GM18868 (cell line): ENCODE measurements at regions not wholly inside any gene's neighbourhood (a gene's known extent, or its start where the extent isn't known, plus 50 kb on each side); places are given as distances from the start of the nearest gene placed in this dataset.
"Not testable (repeated sequence)": the region's sequence is repeated elsewhere in the genome, so short reads cannot be mapped to it uniquely, and the experiment has no call there.

Source experiments
- ATAC-seq: cut with Tn5 transposase; IDR thresholded peaks from one replicate; pipeline ENCODE4 v1.9.1; 2021; ENCODE audit warnings: mild to moderate bottlenecking, moderate library complexity; ENCODE audit not compliant: unreplicated experiment

GRCh38 chr12:63040526-63041220 is 105.7 kb upstream of the PPM1H start:
- ATAC-seq: no peak

GRCh38 chr12:63038713-63039100 is 103.8 kb upstream of the PPM1H start:
- ATAC-seq: no peak

GRCh38 chr12:63037746-63038712 is 103.1 kb upstream of the PPM1H start:
- ATAC-seq: no peak

GRCh38 chr12:63036974-63037335 is 102.0 kb upstream of the PPM1H start:
- no peak for ATAC-seq

- ATAC-seq: no peak
Measured at GRCh38 chr12:63036216-63036973, 101.4 kb upstream of the PPM1H start.

GRCh38 chr12:63034601-63035000 is 99.7 kb upstream of the PPM1H start:
- ATAC-seq: no peak

- no peak for ATAC-seq
Measured at GRCh38 chr12:63029676-63030075, 94.7 kb upstream of the PPM1H start.

GRCh38 chr12:63028951-63029350 is 94.0 kb upstream of the PPM1H start:
- ATAC-seq: no peak

- no peak for ATAC-seq
Measured at GRCh38 chr12:63025116-63025515, 90.2 kb upstream of the PPM1H start.

GRCh38 chr12:63023926-63024325 is 89.0 kb upstream of the PPM1H start:
- no peak for ATAC-seq

GRCh38 chr12:63021116-63021515 is 86.2 kb upstream of the PPM1H start:
- ATAC-seq: no peak

- ATAC-seq: no peak
Measured at GRCh38 chr12:63020269-63020668, 85.3 kb upstream of the PPM1H start.

GRCh38 chr12:63018273-63018672 is 83.3 kb upstream of the PPM1H start:
- ATAC-seq: no peak

GRCh38 chr12:63013302-63013701 is 78.4 kb upstream of the PPM1H start:
- no peak for ATAC-seq

- ATAC-seq: no peak
Measured at GRCh38 chr12:63010698-63011097, 75.7 kb upstream of the PPM1H start.

- no peak for ATAC-seq
Measured at GRCh38 chr12:63008372-63008771, 73.4 kb upstream of the PPM1H start.

- ATAC-seq: no peak
Measured at GRCh38 chr12:63007726-63008125, 72.8 kb upstream of the PPM1H start.

GRCh38 chr12:63006536-63006935 is 71.6 kb upstream of the PPM1H start:
- ATAC-seq: no peak

- ATAC-seq: no peak
Measured at GRCh38 chr12:63005382-63005781, 70.4 kb upstream of the PPM1H start.

GRCh38 chr12:63003223-63003819 is 68.4 kb upstream of the PPM1H start:
- ATAC-seq: no peak

GRCh38 chr12:63002059-63002458 is 67.1 kb upstream of the PPM1H start:
- ATAC-seq: not testable (repeated sequence)
